H1 (cell line): ENCODE measurements at regions not wholly inside any gene's neighbourhood (a gene's known extent, or its start where the extent isn't known, plus 50 kb on each side); places are given as distances from the start of the nearest gene placed in this dataset.

Experiments used
- BRCA1 ChIP-seq: IDR thresholded peaks from 2 replicates; pipeline ENCODE4 v1.6.1; 2012; ENCODE audit warnings: low read depth, low read length, improper control_type of control experiment
- CBX5 ChIP-seq: fragments of 300-800, 300-1000 bp; sonication (generic); IDR thresholded peaks from 2 replicates; pipeline ENCODE4 v1.7.1; 2016; ENCODE audit warnings: antibody characterized with exemption, low read length, low read depth
- JUN ChIP-seq: IDR thresholded peaks from 2 replicates; pipeline ENCODE4 v1.6.1; 2011; ENCODE audit warnings: low read depth, mild to moderate bottlenecking, improper control_type of control experiment, low read length
- JUND ChIP-seq: IDR thresholded peaks from 2 replicates; pipeline ENCODE4 v1.6.1; 2011; ENCODE audit warnings: mild to moderate bottlenecking, improper control_type of control experiment, low read length
- POU5F1 ChIP-seq: IDR thresholded peaks from 2 replicates; pipeline ENCODE4 v1.6.1; 2011; ENCODE audit warnings: low read depth, mild to moderate bottlenecking, low read length, moderate library complexity
- SP4 ChIP-seq: IDR thresholded peaks from 2 replicates; pipeline ENCODE4 v1.6.1; 2012; ENCODE audit warnings: low read length, inconsistent platforms

DNA sequence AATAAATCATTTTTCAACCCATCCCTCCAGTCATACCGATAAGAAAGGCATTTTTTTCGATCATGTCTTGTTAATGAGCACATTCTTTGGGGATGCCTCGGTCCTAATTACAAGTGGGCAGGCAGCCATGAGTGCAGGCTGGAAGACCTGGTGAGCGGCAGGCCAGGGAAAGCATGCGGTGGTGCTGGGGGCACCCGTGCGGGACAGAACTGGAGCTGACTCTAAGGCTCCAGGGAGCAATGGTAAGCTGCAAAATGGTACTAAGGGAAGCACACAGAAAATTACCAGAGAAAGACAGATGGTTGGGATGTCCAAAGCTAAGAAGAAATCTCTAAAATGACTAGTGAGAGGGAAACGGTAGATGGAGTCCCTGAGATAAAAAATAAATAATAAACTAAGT, 411.0 kb upstream of the AGA start (continued):
- no peak for TF ChIP-seq BRCA1
- TF ChIP-seq SP4 = no peak
- no peak for TF ChIP-seq CBX5
- TF ChIP-seq POU5F1 = no peak
- no peak for TF ChIP-seq JUN
- no peak for TF ChIP-seq JUND
